WTC11 (cell line): ENCODE measurements at regions not wholly inside any gene's neighbourhood (a gene's known extent, or its start where the extent isn't known, plus 50 kb on each side); places are given as distances from the start of the nearest gene placed in this dataset.

ENCODE experiments used
- ATAC-seq: fragments of 200-7000 bp; cut with Tn5 transposase; 2 replicates; pipeline ENCODE4 v1.10.0; 2021; ENCODE audit warnings: mild to moderate bottlenecking, moderate library complexity
- CTCF ChIA-PET: fragments of 300-600 bp; sonication (Branson Sonifier 250); formaldehyde crosslinking; loops from one replicate; lab custom pipeline; 2021; ENCODE audit warnings: antibody characterized with exemption; lab: Charles Lee
- POLR2A ChIA-PET: fragments of 350-600 bp; sonication (Branson Sonifier 250); formaldehyde crosslinking; loops from one replicate; lab custom pipeline; 2021; ENCODE audit warnings: antibody characterized with exemption; lab: Charles Lee
- DNase-seq: peaks from one replicate; pipeline ENCODE4 v3.0.0; 2021; ENCODE audit warnings: low spot score
- H3K27ac Mint-ChIP-seq: 2 replicates; pipeline ENCODE4 v1.8.0; 2021; ENCODE audit warnings: mixed read lengths
- H3K27me3 Mint-ChIP-seq: 2 replicates; pipeline ENCODE4 v1.8.0; 2021; ENCODE audit warnings: low read depth, mild to moderate bottlenecking, moderate library complexity, mixed read lengths
- H3K36me3 Mint-ChIP-seq: 2 replicates; pipeline ENCODE4 v1.8.0; 2021; ENCODE audit warnings: mixed read lengths
- H3K4me1 Mint-ChIP-seq: 2 replicates; pipeline ENCODE4 v1.8.0; 2022; ENCODE audit warnings: mixed read lengths
- H3K4me3 Mint-ChIP-seq: 2 replicates; pipeline ENCODE4 v1.8.0; 2021; ENCODE audit warnings: mild to moderate bottlenecking, moderate library complexity, mixed read lengths
- H3K9me3 Mint-ChIP-seq: 2 replicates; pipeline ENCODE4 v1.8.0; 2021; ENCODE audit warnings: mixed read lengths
- AR ChIP-seq: fragments of 250-450 bp; sonication (Bioruptor Pico); IDR thresholded peaks from 2 replicates; pipeline ENCODE4 v1.9.0; 2021; ENCODE audit warnings: mild to moderate bottlenecking
- ATF1 ChIP-seq: sonication (generic); formaldehyde crosslinking; IDR thresholded peaks from 2 replicates; pipeline ENCODE4 v1.8.1; 2023; ENCODE audit warnings: mild to moderate bottlenecking, moderate library complexity, missing genetic modification reagents
- ATF2 ChIP-seq: sonication (generic); formaldehyde crosslinking; IDR thresholded peaks from 2 replicates; pipeline ENCODE4 v1.8.1; 2022; ENCODE audit warnings: low read depth, missing genetic modification reagents, borderline replicate concordance
- CBFB ChIP-seq: sonication (generic); formaldehyde crosslinking; IDR thresholded peaks from 2 replicates; pipeline ENCODE4 v1.8.1; 2022; ENCODE audit warnings: mild to moderate bottlenecking, low read depth, missing genetic modification reagents
- CREM ChIP-seq: sonication (generic); formaldehyde crosslinking; IDR thresholded peaks from 2 replicates; pipeline ENCODE4 v1.8.1; 2022; ENCODE audit warnings: mild to moderate bottlenecking, missing genetic modification reagents, moderate library complexity
- CTCF ChIP-seq: fragments of 200-600 bp; IDR thresholded peaks from 2 replicates; pipeline ENCODE4 v1.8.0; 2022; ENCODE audit warnings: antibody characterized with exemption
- E2F4 ChIP-seq: sonication (generic); formaldehyde crosslinking; IDR thresholded peaks from 2 replicates; pipeline ENCODE4 v1.8.1; 2022; ENCODE audit warnings: low read depth, mild to moderate bottlenecking, moderate library complexity, missing genetic modification reagents, borderline replicate concordance
- E2F5 ChIP-seq: sonication (generic); formaldehyde crosslinking; IDR thresholded peaks from 2 replicates; pipeline ENCODE4 v1.8.1; 2022; ENCODE audit warnings: mild to moderate bottlenecking, moderate library complexity, missing genetic modification reagents
- FOXP1 ChIP-seq: sonication (generic); formaldehyde crosslinking; IDR thresholded peaks from 2 replicates; pipeline ENCODE4 v1.8.0; 2022; ENCODE audit warnings: missing genetic modification reagents, mild to moderate bottlenecking, moderate library complexity, borderline replicate concordance
- GRHL2 ChIP-seq: fragments of 250-450 bp; sonication (Bioruptor Pico); IDR thresholded peaks from 2 replicates; pipeline ENCODE4 v1.8.0; 2022; ENCODE audit warnings: mild to moderate bottlenecking, moderate library complexity; ENCODE audit not compliant: insufficient replicate concordance, severe bottlenecking
- SOX15 ChIP-seq: fragments of 250-450 bp; sonication (Bioruptor Pico); IDR thresholded peaks from 2 replicates; pipeline ENCODE4 v1.9.0; 2021; ENCODE audit warnings: mild to moderate bottlenecking
- USF2 ChIP-seq: sonication (generic); formaldehyde crosslinking; IDR thresholded peaks from 2 replicates; pipeline ENCODE4 v1.8.1; 2023; ENCODE audit warnings: mild to moderate bottlenecking, missing genetic modification reagents, moderate library complexity
- ZNF232 ChIP-seq: sonication (generic); formaldehyde crosslinking; IDR thresholded peaks from 2 replicates; pipeline ENCODE4 v1.8.0; 2022; ENCODE audit warnings: mild to moderate bottlenecking, missing genetic modification reagents
- ZNF263 ChIP-seq: sonication (generic); formaldehyde crosslinking; IDR thresholded peaks from 2 replicates; pipeline ENCODE4 v1.8.1; 2022; ENCODE audit warnings: low read depth, mild to moderate bottlenecking, moderate library complexity, missing genetic modification reagents
- ZNF423 ChIP-seq: fragments of 250-450 bp; sonication (Bioruptor Pico); IDR thresholded peaks from 2 replicates; pipeline ENCODE4 v2.1.2; 2022; ENCODE audit warnings: mild to moderate bottlenecking, moderate library complexity
- TF ChIP-seq, protein P1 (sequence below): sonication (generic); formaldehyde crosslinking; IDR thresholded peaks from 2 replicates; pipeline ENCODE4 v1.8.1; 2023; ENCODE audit warnings: mild to moderate bottlenecking, missing genetic modification reagents, borderline replicate concordance

DNA sequence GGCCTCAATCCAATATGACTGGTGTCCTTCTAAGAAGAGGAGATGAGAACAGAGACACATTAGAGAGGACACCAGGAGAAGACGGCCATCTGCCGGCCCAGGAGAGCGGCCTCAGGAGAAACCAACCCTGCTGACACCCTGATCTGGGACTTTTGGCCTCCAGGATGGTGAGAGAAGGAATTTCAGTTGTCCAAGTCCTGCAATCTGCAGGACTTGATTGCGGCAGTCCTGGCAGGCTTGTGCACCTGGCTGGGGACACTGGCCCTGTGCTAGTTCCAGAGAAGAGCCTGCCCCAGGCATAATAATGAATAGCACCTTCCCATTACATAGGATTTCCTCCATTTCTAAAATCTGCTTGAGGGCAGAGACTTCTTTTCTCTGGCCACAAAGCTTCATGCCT lies 409.9 kb upstream of the SHH start:
- TF ChIP-seq ZNF232 (CRISPR knock-in tag) (no peak), CREM (CRISPR knock-in tag) (no peak), USF2 (CRISPR knock-in tag) (no peak), FOXP1 (no peak), ATF1 (CRISPR knock-in tag) (no peak), AR (CRISPR knock-in tag) (no peak), ATF2 (no peak), E2F4 (CRISPR knock-in tag) (no peak)
- TF ChIP-seq, protein P1, sequence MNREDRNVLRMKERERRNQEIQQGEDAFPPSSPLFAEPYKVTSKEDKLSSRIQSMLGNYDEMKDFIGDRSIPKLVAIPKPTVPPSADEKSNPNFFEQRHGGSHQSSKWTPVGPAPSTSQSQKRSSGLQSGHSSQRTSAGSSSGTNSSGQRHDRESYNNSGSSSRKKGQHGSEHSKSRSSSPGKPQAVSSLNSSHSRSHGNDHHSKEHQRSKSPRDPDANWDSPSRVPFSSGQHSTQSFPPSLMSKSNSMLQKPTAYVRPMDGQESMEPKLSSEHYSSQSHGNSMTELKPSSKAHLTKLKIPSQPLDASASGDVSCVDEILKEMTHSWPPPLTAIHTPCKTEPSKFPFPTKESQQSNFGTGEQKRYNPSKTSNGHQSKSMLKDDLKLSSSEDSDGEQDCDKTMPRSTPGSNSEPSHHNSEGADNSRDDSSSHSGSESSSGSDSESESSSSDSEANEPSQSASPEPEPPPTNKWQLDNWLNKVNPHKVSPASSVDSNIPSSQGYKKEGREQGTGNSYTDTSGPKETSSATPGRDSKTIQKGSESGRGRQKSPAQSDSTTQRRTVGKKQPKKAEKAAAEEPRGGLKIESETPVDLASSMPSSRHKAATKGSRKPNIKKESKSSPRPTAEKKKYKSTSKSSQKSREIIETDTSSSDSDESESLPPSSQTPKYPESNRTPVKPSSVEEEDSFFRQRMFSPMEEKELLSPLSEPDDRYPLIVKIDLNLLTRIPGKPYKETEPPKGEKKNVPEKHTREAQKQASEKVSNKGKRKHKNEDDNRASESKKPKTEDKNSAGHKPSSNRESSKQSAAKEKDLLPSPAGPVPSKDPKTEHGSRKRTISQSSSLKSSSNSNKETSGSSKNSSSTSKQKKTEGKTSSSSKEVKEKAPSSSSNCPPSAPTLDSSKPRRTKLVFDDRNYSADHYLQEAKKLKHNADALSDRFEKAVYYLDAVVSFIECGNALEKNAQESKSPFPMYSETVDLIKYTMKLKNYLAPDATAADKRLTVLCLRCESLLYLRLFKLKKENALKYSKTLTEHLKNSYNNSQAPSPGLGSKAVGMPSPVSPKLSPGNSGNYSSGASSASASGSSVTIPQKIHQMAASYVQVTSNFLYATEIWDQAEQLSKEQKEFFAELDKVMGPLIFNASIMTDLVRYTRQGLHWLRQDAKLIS (CRISPR knock-in tag), result no peak
- Mint-ChIP-seq H3K27ac (no peak overlapping the region), H3K36me3 (peaks cover 32% of the 10 kb centered on the region), H3K4me1 (no peaks in the 10 kb centered on the region), H3K9me3 (peaks cover 54% of the 10 kb centered on the region), H3K27me3 (no peaks in the 10 kb centered on the region), H3K4me3 (no peak overlapping the region)
- ChIA-PET CTCF (no interaction called here), POLR2A (no interaction called here)
- ATAC-seq (no peak), DNase-seq (no peak)

DNA sequence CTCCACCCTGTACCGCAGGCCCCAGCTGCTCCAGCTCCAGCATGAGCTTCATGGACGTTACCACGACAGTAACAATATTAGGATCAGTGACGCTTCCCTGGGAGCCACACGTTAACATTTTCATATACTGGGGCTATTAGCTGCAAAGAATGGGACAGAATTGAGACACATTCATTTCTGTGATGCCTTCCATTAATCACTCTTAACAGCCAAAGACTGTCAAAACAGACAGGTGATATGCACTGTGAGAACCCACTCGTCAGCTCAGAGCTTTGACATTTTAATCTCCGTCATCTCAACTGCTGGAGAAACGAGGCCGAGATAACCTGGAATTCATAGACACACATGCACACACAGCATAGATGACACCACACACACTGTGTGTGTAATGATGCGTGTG lies 408.4 kb upstream of the SHH start:
- ATAC-seq, result no peak
- Mint-ChIP-seq H3K27me3 (no peaks in the 10 kb centered on the region), H3K4me3 (no peak overlapping the region), H3K27ac (no peak overlapping the region), H3K9me3 (peaks cover 52% of the 10 kb centered on the region), H3K36me3 (peaks cover 30% of the 10 kb centered on the region), H3K4me1 (no peaks in the 10 kb centered on the region)
- CTCF ChIA-PET, result no interaction called here
- POLR2A ChIA-PET, result no interaction called here
- no peak for DNase-seq
- TF ChIP-seq SOX15 (CRISPR knock-in tag) (no peak), E2F5 (CRISPR knock-in tag) (no peak), CBFB (no peak), CTCF (no peak), ZNF263 (CRISPR knock-in tag) (no peak), GRHL2 (CRISPR knock-in tag) (no peak), ZNF423 (CRISPR knock-in tag) (no peak)
- TF ChIP-seq, protein P1 (CRISPR knock-in tag), result no peak
